SU-DHL-6 (cell line): ENCODE measurements at regions not wholly inside any gene's neighbourhood (a gene's known extent, or its start where the extent isn't known, plus 50 kb on each side); places are given as distances from the start of the nearest gene placed in this dataset.

Experiments
- CTCF ChIP-seq: fragments of 200-600 bp; sonication (generic); IDR thresholded peaks from one replicate; pipeline ENCODE4 v1.5.1; 2017; ENCODE audit warnings: antibody characterized with exemption, mild to moderate bottlenecking, low read length, moderate library complexity; ENCODE audit not compliant: insufficient read depth, poor library complexity, severe bottlenecking
- EZH2phosphoT487 ChIP-seq: fragments of 200-600 bp; sonication (generic), shearing (Covaris generic); conservative IDR thresholded peaks from 2 replicates; pipeline ENCODE4 v1.6.1; 2018; ENCODE audit warnings: mild to moderate bottlenecking, antibody characterized with exemption, low read length, moderate library complexity, mixed read lengths

GRCh38 chr2:175393851-175394250 is 212.3 kb upstream of the ATP5MC3 start:
- no peak for TF ChIP-seq CTCF
- TF ChIP-seq EZH2phosphoT487 = no peak
